ENCODE measurements at regions not wholly inside any gene's neighbourhood (a gene's known extent, or its start where the extent isn't known, plus 50 kb on each side); places are given as distances from the start of the nearest gene placed in this dataset.

DNA sequence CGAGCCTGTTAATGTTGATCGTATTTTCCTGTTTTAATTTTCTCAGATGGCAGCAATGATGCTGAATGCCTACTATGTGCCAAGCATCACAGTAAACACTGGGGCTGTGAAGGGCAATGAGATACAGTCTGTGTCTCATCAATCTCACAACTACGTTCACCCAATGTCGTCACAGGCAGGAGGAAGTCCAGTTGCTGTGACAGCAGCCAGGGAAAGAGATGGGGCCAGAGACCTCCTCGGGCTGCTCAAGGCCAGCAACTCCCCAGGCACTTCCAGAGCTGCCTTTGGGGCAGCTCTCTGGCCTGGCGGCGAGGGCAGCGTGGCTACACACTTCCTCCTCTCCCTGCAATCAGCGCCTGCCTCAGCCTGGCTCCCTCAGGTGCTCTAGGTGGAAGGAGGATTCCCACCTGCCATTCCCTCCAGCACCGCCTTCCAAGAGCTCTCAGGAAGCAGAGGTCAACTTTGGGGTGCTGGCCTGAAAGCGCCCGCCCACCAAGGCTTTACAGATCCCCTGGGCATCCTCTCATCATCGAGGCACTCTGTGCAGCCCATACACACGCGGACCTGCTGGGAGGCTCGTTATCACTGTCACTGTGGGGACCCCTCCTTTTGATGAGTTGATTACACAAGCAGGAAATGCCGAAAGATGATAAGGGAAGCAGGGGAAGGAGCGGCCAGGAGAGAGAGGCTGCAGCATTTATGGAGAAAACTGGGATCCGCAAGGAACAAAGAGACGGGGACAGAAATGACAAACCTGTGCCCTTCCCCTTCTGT is 159.2 kb downstream of the ZDHHC21 start (continued):
- TF ChIP-seq RFX5 (IDR thresholded peaks at IDR 0.05; ENCODE audit: borderline replicate concordance, low read depth, low read length) (no peak), SP1 (IDR thresholded peaks at IDR 0.05; ENCODE audit: low read depth, low read length) (no peak)
